Uterus (tissue), 2 donors: ENCODE measurements at regions not wholly inside any gene's neighbourhood (a gene's known extent, or its start where the extent isn't known, plus 50 kb on each side); places are given as distances from the start of the nearest gene placed in this dataset.
"Not testable (repeated sequence)": the region's sequence is repeated elsewhere in the genome, so short reads cannot be mapped to it uniquely, and the experiment has no call there.

ENCODE experiments used
- POLR2A ChIP-seq, 2 donors: fragments of 450-650 bp; IDR thresholded peaks; one replicate each; pipeline ENCODE4 v1.6.1; 2016; ENCODE audit warnings: antibody characterized with exemption in 2 of 2, mild to moderate bottlenecking in 1 of 2, moderate library complexity in 1 of 2
- TF ChIP-seq, protein P1 (sequence below), 4 experiments: fragments of 200-600 bp in 2 of 4; fragments of 450-650 bp in 2 of 4; sonication (generic) in 2 of 4; IDR thresholded peaks; one replicate each; pipeline ENCODE4 v1.5.1; 2016 to 2019; ENCODE audit warnings: antibody characterized with exemption in 4 of 4, mild to moderate bottlenecking in 2 of 4, moderate library complexity in 1 of 4

DNA sequence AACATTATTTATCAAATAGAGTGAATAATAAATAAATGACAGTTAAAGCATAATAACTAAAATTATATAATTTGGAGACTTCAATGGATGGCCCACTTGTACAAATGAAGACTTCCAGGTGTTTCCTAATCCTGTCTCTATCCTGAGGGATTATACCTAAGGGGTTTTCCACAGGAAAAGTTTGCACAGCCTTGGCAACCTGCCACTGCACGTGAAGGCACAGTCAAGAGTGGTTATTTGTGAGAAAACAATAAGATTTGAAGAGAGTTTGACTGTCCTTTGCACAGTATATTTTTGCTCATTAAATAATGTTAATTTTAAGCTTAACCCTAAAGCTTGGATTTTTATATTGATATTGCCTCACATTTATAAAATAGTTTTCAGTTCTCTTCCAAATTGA is 178.2 kb upstream of the POMZP3 start:
- TF ChIP-seq, protein P1, sequence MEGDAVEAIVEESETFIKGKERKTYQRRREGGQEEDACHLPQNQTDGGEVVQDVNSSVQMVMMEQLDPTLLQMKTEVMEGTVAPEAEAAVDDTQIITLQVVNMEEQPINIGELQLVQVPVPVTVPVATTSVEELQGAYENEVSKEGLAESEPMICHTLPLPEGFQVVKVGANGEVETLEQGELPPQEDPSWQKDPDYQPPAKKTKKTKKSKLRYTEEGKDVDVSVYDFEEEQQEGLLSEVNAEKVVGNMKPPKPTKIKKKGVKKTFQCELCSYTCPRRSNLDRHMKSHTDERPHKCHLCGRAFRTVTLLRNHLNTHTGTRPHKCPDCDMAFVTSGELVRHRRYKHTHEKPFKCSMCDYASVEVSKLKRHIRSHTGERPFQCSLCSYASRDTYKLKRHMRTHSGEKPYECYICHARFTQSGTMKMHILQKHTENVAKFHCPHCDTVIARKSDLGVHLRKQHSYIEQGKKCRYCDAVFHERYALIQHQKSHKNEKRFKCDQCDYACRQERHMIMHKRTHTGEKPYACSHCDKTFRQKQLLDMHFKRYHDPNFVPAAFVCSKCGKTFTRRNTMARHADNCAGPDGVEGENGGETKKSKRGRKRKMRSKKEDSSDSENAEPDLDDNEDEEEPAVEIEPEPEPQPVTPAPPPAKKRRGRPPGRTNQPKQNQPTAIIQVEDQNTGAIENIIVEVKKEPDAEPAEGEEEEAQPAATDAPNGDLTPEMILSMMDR (IDR thresholded peaks at IDR 0.05), result not testable (repeated sequence)
- TF ChIP-seq POLR2A (IDR thresholded peaks at IDR 0.05), result not testable (repeated sequence)
